IPS-15b (cell line): ENCODE measurements at regions not wholly inside any gene's neighbourhood (a gene's known extent, or its start where the extent isn't known, plus 50 kb on each side); places are given as distances from the start of the nearest gene placed in this dataset.

Experiments
- H3K27me3 ChIP-seq: one replicate; pipeline ENCODE4 v1.6.1; 2013; ENCODE audit warnings: low read length; ENCODE audit not compliant: control insufficient read depth, insufficient read depth
- H3K36me3 ChIP-seq: one replicate; pipeline ENCODE4 v1.6.1; 2013; ENCODE audit warnings: low read length; ENCODE audit not compliant: control insufficient read depth, insufficient read depth
- H3K4me1 ChIP-seq: one replicate; pipeline ENCODE4 v1.6.1; 2013; ENCODE audit warnings: mild to moderate bottlenecking, low read length; ENCODE audit not compliant: control insufficient read depth, insufficient read depth
- H3K4me3 ChIP-seq: one replicate; pipeline ENCODE4 v1.5.1; 2013; ENCODE audit warnings: low read depth, low read length
- H3K9ac ChIP-seq: one replicate; pipeline ENCODE4 v1.6.1; 2013; ENCODE audit warnings: low read depth, mild to moderate bottlenecking, low read length
- H3K9me3 ChIP-seq: one replicate; pipeline ENCODE4 v1.6.1; 2013; ENCODE audit warnings: mild to moderate bottlenecking, low read length; ENCODE audit not compliant: control insufficient read depth, insufficient read depth

DNA sequence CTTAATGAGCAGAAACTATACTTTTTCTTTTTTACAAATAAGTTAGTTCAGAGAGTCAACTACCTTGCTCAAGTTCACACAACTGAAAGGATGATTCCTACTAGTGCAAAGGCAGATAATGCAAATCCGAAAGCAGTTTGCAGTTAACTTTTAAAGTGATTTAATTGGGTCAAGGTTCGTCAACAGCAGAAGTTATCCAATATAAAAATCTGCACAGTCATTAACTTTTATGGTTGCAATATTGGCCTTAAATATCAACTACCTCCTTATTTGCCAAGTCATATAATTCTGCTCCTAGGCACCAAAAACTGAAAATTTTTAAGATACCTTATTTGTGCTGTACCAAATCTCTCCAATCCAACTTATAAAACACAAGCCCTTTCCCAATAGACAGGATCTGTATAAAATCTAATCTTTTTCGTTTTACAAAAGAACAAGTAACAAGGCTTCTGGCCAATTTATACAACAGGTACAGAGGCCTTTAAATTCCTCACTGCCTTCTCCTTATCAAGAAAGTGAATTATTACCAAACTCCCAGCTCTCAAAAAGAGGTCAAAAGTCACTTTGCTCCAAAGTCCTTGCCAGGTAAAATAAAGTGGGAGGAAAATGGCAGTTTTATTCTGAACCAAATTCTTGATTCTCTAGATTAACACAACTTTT is 416.6 kb upstream of the NECTIN3 start:
- no peaks in the 10 kb centered on the region for H3K27me3 ChIP-seq
- no peak overlapping the region for H3K9ac ChIP-seq
- no peak overlapping the region for H3K4me3 ChIP-seq
- no peaks in the 10 kb centered on the region for H3K4me1 ChIP-seq
- no peaks in the 10 kb centered on the region for H3K9me3 ChIP-seq
- no peaks in the 10 kb centered on the region for H3K36me3 ChIP-seq

GRCh38 chr3:110656394-110657025 is 415.1 kb upstream of the NECTIN3 start:
- H3K4me1 ChIP-seq: no peaks in the 10 kb centered on the region
- H3K27me3 ChIP-seq: no peaks in the 10 kb centered on the region
- H3K9me3 ChIP-seq: no peaks in the 10 kb centered on the region
- no peaks in the 10 kb centered on the region for H3K36me3 ChIP-seq
- no peak overlapping the region for H3K4me3 ChIP-seq
- no peak overlapping the region for H3K9ac ChIP-seq

- Histone ChIP-seq H3K36me3 (no peaks in the 10 kb centered on the region), H3K4me1 (no peaks in the 10 kb centered on the region), H3K4me3 (no peak overlapping the region), H3K9me3 (peaks cover 3% of the 10 kb centered on the region), H3K9ac (no peak overlapping the region), H3K27me3 (no peaks in the 10 kb centered on the region)
Measured at GRCh38 chr3:110664148-110664547, 407.5 kb upstream of the NECTIN3 start.

- Histone ChIP-seq H3K36me3 (no peaks in the 10 kb centered on the region), H3K4me3 (no peak overlapping the region), H3K27me3 (no peaks in the 10 kb centered on the region), H3K9ac (no peak overlapping the region), H3K4me1 (no peaks in the 10 kb centered on the region), H3K9me3 (peaks cover 16% of the 10 kb centered on the region)
Measured at GRCh38 chr3:110666495-110666894, 405.1 kb upstream of the NECTIN3 start.

DNA sequence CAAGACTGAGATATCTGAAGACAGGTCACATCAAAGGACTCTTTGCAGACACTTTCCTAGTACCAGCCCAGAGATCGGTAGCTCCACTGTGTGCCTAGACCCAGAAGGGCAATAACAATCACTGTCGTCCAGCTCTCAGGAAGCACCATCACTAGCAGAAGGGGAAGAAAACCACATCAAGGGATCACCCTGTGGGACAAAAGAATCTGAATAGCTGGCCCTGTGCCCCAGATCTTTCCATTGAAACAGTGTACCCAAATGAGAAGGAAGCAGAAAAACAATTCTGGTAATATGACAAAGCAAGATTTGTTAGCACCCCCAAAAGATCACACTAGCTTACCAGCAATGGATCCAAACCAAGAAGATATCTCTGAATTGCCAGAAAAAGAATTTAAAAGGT is 404.4 kb upstream of the NECTIN3 start:
- Histone ChIP-seq H3K9me3 (peaks cover 19% of the 10 kb centered on the region), H3K9ac (no peak overlapping the region), H3K4me3 (no peak overlapping the region)

GRCh38 chr3:110670407-110670806 is 401.2 kb upstream of the NECTIN3 start:
- H3K27me3 ChIP-seq: no peaks in the 10 kb centered on the region
- H3K9me3 ChIP-seq: peaks cover 16% of the 10 kb centered on the region
- peaks cover 2% of the 10 kb centered on the region for H3K36me3 ChIP-seq
- no peak overlapping the region for H3K4me3 ChIP-seq
- no peak overlapping the region for H3K9ac ChIP-seq
- no peaks in the 10 kb centered on the region for H3K4me1 ChIP-seq

More for the DNA sequence above, 404.4 kb upstream of the NECTIN3 start:
- H3K4me1 ChIP-seq: no peaks in the 10 kb centered on the region
- peaks cover 2% of the 10 kb centered on the region for H3K36me3 ChIP-seq
- H3K27me3 ChIP-seq: no peaks in the 10 kb centered on the region

DNA sequence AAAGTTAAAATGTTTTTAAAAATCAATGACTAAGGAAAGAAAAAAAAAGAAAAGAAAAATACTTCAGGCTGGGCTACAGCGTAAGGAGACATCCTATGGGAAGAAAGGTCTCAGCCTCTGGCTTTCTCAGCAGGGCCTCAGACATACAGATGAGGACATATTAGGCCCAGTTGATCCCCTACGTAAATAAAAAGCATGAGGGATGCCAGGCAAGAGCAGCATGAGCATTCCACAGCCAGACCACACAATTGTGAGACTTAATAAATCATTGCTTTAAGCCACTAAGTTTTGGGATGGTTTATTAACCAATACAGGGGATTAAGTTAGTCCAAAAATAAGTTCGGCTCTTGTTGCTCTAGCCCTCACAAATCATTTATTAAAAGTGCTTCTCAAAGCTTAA is 394.1 kb upstream of the NECTIN3 start:
- Histone ChIP-seq H3K9me3 (no peaks in the 10 kb centered on the region), H3K27me3 (no peaks in the 10 kb centered on the region), H3K4me1 (no peaks in the 10 kb centered on the region), H3K9ac (no peak overlapping the region), H3K36me3 (no peaks in the 10 kb centered on the region), H3K4me3 (no peak overlapping the region)

DNA sequence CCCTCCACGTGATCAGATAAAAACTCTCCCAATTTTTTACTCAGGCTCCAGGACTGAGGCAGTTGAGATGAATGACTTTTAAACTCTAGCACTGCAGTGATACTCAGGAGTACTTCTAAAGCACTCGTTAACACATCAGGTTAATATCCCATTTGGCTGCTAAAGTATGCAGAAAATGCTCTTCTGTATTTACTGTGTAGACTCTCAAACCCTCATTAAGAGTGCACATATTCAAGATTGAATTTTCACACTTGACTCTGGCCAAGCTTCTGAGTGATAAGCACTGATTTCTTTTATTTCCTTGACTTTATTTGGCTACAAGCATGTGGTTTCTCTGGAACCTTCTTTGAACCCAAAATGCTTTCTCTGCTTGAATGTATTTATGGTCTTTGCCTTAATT is 392.3 kb upstream of the NECTIN3 start:
- no peaks in the 10 kb centered on the region for H3K9me3 ChIP-seq
- H3K9ac ChIP-seq: no peak overlapping the region
- no peaks in the 10 kb centered on the region for H3K36me3 ChIP-seq
- H3K27me3 ChIP-seq: no peaks in the 10 kb centered on the region
- H3K4me3 ChIP-seq: no peak overlapping the region
- peaks cover 8% of the 10 kb centered on the region for H3K4me1 ChIP-seq

GRCh38 chr3:110680450-110680849 is 391.2 kb upstream of the NECTIN3 start:
- Histone ChIP-seq H3K9me3 (no peaks in the 10 kb centered on the region), H3K4me3 (no peak overlapping the region), H3K4me1 (peaks cover 18% of the 10 kb centered on the region), H3K9ac (no peak overlapping the region), H3K27me3 (no peaks in the 10 kb centered on the region), H3K36me3 (no peaks in the 10 kb centered on the region)

DNA sequence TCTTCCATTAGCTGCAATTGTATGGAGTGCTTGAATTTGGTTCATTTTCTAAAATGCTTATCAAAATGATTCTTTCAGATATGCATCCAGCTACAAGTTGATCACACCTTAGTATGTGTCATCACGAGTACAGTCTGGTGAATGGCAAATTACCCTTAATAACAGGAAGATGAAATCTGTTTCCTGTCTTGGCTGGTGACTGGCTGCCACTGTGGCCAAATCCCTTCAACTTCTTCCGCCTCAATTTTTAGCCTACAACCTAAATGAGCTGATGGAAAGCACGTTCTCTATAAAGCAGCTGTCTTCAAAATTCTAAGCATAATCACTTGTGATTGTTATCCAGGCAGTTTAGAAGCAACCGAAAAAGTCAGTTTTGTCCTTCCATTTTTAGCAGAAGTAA is 387.1 kb upstream of the NECTIN3 start:
- no peaks in the 10 kb centered on the region for H3K36me3 ChIP-seq
- H3K4me1 ChIP-seq: peaks cover 34% of the 10 kb centered on the region
- H3K27me3 ChIP-seq: no peaks in the 10 kb centered on the region
- H3K9me3 ChIP-seq: no peaks in the 10 kb centered on the region
- H3K9ac ChIP-seq: no peak overlapping the region
- H3K4me3 ChIP-seq: no peak overlapping the region

DNA sequence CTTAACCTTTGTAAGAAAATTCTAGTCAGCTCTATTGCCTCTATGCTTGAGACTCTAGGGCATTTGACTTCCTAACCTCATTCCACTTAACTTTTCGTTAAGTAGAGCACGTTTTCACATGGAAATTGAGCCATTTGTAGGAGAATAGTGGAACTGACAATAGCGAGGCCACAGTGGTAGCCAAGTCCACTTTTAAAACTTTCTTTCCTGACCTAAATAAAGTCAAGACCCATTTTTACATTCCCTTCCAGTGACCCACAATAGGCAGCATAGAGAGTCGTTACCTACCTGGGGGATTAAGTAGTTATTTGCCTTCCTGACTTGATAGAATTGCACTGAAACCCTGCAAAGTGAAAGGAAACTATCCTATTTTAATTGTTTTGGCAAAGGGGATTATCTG is 386.0 kb upstream of the NECTIN3 start:
- no peaks in the 10 kb centered on the region for H3K27me3 ChIP-seq
- H3K4me3 ChIP-seq: no peak overlapping the region
- peak overlapping the region; percentile 19 for H3K9ac ChIP-seq
- no peaks in the 10 kb centered on the region for H3K9me3 ChIP-seq
- peaks cover 34% of the 10 kb centered on the region for H3K4me1 ChIP-seq
- no peaks in the 10 kb centered on the region for H3K36me3 ChIP-seq

DNA sequence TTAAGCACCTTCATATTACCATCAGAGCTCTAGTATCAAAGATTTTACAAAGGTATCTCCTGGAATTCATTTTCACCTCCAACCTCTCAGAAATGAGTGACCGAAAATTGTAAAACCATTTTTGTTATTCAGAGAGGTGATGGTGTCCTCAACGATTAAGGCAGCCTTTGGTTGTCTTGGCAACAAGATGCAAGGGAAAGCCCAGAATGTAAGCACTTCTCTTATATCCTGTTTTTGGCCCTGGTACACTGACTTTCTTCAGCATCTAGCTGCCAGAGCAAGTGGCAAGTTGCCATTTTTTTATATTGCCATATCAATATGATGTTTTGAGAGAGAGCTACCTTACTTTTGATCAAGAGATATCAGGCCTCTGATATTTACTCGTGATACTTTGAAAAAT is 384.9 kb upstream of the NECTIN3 start:
- no peak overlapping the region for H3K4me3 ChIP-seq
- peaks cover 34% of the 10 kb centered on the region for H3K4me1 ChIP-seq
- H3K9ac ChIP-seq: no peak overlapping the region
- no peaks in the 10 kb centered on the region for H3K27me3 ChIP-seq
- no peaks in the 10 kb centered on the region for H3K9me3 ChIP-seq
- no peaks in the 10 kb centered on the region for H3K36me3 ChIP-seq
